DOHH2 (cell line): ENCODE measurements at regions not wholly inside any gene's neighbourhood (a gene's known extent, or its start where the extent isn't known, plus 50 kb on each side); places are given as distances from the start of the nearest gene placed in this dataset.

Experiments
- H3F3A ChIP-seq: fragments of 200-600 bp; sonication (generic), shearing (Covaris generic); 2 replicates; pipeline ENCODE4 v1.6.0; 2016; ENCODE audit warnings: antibody characterized with exemption, mild to moderate bottlenecking; ENCODE audit not compliant: control insufficient read depth, insufficient read depth
- H3K27ac ChIP-seq: fragments of 200-600 bp; sonication (generic); 2 replicates; pipeline ENCODE4 v1.5.1; 2014; ENCODE audit warnings: low read depth, mild to moderate bottlenecking, low read length, moderate library complexity
- H3K27me3 ChIP-seq: fragments of 200-600 bp; sonication (generic); 2 replicates; pipeline ENCODE4 v1.6.1; 2014; ENCODE audit warnings: mild to moderate bottlenecking, low read length, mixed read lengths; ENCODE audit not compliant: control insufficient read depth
- H3K36me3 ChIP-seq: fragments of 200-600 bp; sonication (generic); 2 replicates; pipeline ENCODE4 v1.6.1; 2014; ENCODE audit warnings: mild to moderate bottlenecking, low read length, moderate library complexity, mixed read lengths; ENCODE audit not compliant: control insufficient read depth
- H3K4me1 ChIP-seq: fragments of 200-600 bp; sonication (generic); 2 replicates; pipeline ENCODE4 v1.6.1; 2014; ENCODE audit warnings: mild to moderate bottlenecking, low read length, mixed read lengths; ENCODE audit not compliant: control insufficient read depth
- H3K4me2 ChIP-seq: fragments of 200-600 bp; sonication (generic); 2 replicates; pipeline ENCODE4 v1.6.0; 2014; ENCODE audit warnings: mild to moderate bottlenecking, low read length, moderate library complexity
- H3K4me3 ChIP-seq: fragments of 200-600 bp; sonication (generic); 2 replicates; pipeline ENCODE4 v1.5.1; 2014; ENCODE audit warnings: mild to moderate bottlenecking, low read length, mixed read lengths
- H3K79me2 ChIP-seq: fragments of 200-600 bp; sonication (generic); 2 replicates; pipeline ENCODE4 v1.6.1; 2014; ENCODE audit warnings: mild to moderate bottlenecking, low read length, mixed read lengths; ENCODE audit not compliant: control insufficient read depth
- H3K9me2 ChIP-seq: fragments of 200-600 bp; sonication (generic); replicated peaks from 2 replicates; pipeline ENCODE4 v1.6.1; 2014; ENCODE audit warnings: mild to moderate bottlenecking, low read length, mixed read lengths; ENCODE audit not compliant: control insufficient read depth
- H3K9me3 ChIP-seq: fragments of 200-600 bp; sonication (generic); 2 replicates; pipeline ENCODE4 v1.6.1; 2014; ENCODE audit warnings: antibody characterized with exemption, low read length, mixed read lengths; ENCODE audit not compliant: control insufficient read depth, insufficient read depth
- H4K20me1 ChIP-seq: fragments of 200-600 bp; sonication (generic); 2 replicates; pipeline ENCODE4 v1.6.0; 2014; ENCODE audit warnings: low read depth, mild to moderate bottlenecking, antibody characterized with exemption, low read length, moderate library complexity; ENCODE audit not compliant: control insufficient read depth, insufficient read depth
- CTCF ChIP-seq: fragments of 200-600 bp; sonication (generic); IDR thresholded peaks from one replicate; pipeline ENCODE4 v1.5.1; 2014; ENCODE audit warnings: antibody characterized with exemption, mild to moderate bottlenecking, low read depth, low read length; ENCODE audit not compliant: poor library complexity, severe bottlenecking
- EZH2phosphoT487 ChIP-seq: fragments of 200-600 bp; sonication (generic); IDR thresholded peaks from 2 replicates; pipeline ENCODE4 v1.6.1; 2017; ENCODE audit warnings: borderline replicate concordance, mild to moderate bottlenecking, antibody characterized with exemption, low read length, moderate library complexity, mixed read lengths

GRCh38 chrX:42976746-42977366 is 198.9 kb upstream of the PPP1R2C start:
- H3K27me3 ChIP-seq: no peaks in the 10 kb centered on the region

GRCh38 chrX:42978655-42979379 is 200.9 kb upstream of the PPP1R2C start:
- no peaks in the 10 kb centered on the region for H3K9me2 ChIP-seq
- no peaks in the 10 kb centered on the region for H4K20me1 ChIP-seq
- TF ChIP-seq EZH2phosphoT487: no peak
- no peak for TF ChIP-seq CTCF
- no peaks in the 10 kb centered on the region for H3K9me3 ChIP-seq
- H3K27me3 ChIP-seq: no peaks in the 10 kb centered on the region
- H3K27ac ChIP-seq: no peak overlapping the region
- peaks cover 5% of the 10 kb centered on the region; the same call in 1 of the 2 replicates for H3K4me1 ChIP-seq
- H3K79me2 ChIP-seq: no peaks in the 10 kb centered on the region
- H3K4me3 ChIP-seq: no peak overlapping the region
- no peaks in the 10 kb centered on the region for H3F3A ChIP-seq
- H3K4me2 ChIP-seq: no peak overlapping the region
- no peaks in the 10 kb centered on the region for H3K36me3 ChIP-seq

More at GRCh38 chrX:42976746-42977366, 198.9 kb upstream of the PPP1R2C start:
- Histone ChIP-seq H3K79me2 (no peaks in the 10 kb centered on the region), H4K20me1 (no peaks in the 10 kb centered on the region), H3F3A (no peaks in the 10 kb centered on the region), H3K4me1 (peaks cover 5% of the 10 kb centered on the region; the same call in 1 of the 2 replicates), H3K27ac (no peak overlapping the region), H3K4me3 (no peak overlapping the region), H3K36me3 (no peaks in the 10 kb centered on the region), H3K9me2 (no peaks in the 10 kb centered on the region), H3K4me2 (no peak overlapping the region), H3K9me3 (no peaks in the 10 kb centered on the region)
- TF ChIP-seq CTCF (no peak), EZH2phosphoT487 (no peak)

GRCh38 chrX:42988700-42989099 is 210.7 kb upstream of the PPP1R2C start:
- Histone ChIP-seq H3K27ac (peak overlapping the region; percentile 81), H3F3A (no peaks in the 10 kb centered on the region), H3K79me2 (no peaks in the 10 kb centered on the region), H3K36me3 (peaks cover 18% of the 10 kb centered on the region), H3K9me2 (no peaks in the 10 kb centered on the region), H3K4me1 (peaks cover 45% of the 10 kb centered on the region), H3K4me2 (peak overlapping the region; percentile 55), H3K27me3 (no peaks in the 10 kb centered on the region), H3K9me3 (peaks cover 5% of the 10 kb centered on the region; the same call in 1 of the 2 replicates), H4K20me1 (no peaks in the 10 kb centered on the region), H3K4me3 (peak overlapping the region; percentile 24; the same call in 1 of the 2 replicates)
- no peak for TF ChIP-seq CTCF
- TF ChIP-seq EZH2phosphoT487: no peak
